ENCODE measurements at regions not wholly inside any gene's neighbourhood (a gene's known extent, or its start where the extent isn't known, plus 50 kb on each side); places are given as distances from the start of the nearest gene placed in this dataset.
A peak's percentile ranks its signal among the peaks of the same experiment; 100 is the strongest.

DNA sequence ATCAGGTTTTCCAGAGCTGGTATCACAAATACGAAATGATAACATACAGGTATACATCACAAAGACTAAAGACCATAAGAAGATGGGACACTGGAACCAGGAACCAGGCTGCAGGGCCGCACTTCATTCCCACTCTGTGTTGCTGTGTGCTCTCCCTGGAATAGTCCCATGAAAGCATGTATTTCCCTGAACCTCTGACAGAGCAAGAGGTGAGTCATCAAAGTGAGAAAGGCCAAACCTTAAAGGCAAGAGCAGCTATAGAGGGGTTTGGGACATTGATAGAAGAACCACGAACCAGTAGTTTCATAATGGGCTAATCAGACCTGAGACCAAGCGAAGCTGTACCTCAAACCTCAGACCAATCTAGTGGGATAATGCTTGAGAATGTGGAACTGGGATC is 283.0 kb upstream of the PRKD1 start:
- DNase-seq (ENCODE audit: unreplicated experiment) = peak; percentile 57
- POLR2A ChIA-PET = no interaction called here
- intact Hi-C loops (cut with micrococcal nuclease) = loop anchor here (10.0 kb wide), 4 partner anchors 286 to 1456 kb away; partner anchors contain the start of gene PRKD1
- Mint-ChIP-seq H3K27me3 (ENCODE audit: insufficient read depth, unreplicated experiment) (no peaks in the 10 kb centered on the region), H3K4me1 (ENCODE audit: insufficient read depth, unreplicated experiment) (peaks cover 4% of the 10 kb centered on the region), H3K4me3 (ENCODE audit: unreplicated experiment) (no peak overlapping the region), H3K27ac (ENCODE audit: low read depth, unreplicated experiment) (no peak overlapping the region), H3K9me3 (ENCODE audit: unreplicated experiment) (no peaks in the 10 kb centered on the region), H3K36me3 (ENCODE audit: insufficient read depth, unreplicated experiment) (no peaks in the 10 kb centered on the region)
- CTCF ChIA-PET = interaction anchor here (0.5 to 4.1 kb wide), 5 partner anchors 9 to 1455 kb away, joined by 3 to 18 read pairs (median 3); no protein-coding TSS in a partner anchor
- no TSS peak for BruUV-seq (replicated peaks)
- no peak for TF ChIP-seq CTCF (IDR thresholded peaks at IDR 0.05; ENCODE audit: unreplicated experiment)

GRCh38 chr14:30211326-30211725 is 283.7 kb upstream of the PRKD1 start:
- no TSS peak for BruUV-seq (replicated peaks)
- CTCF ChIA-PET = interaction anchor here (0.5 to 0.7 kb wide), 2 partner anchors 9 to 246 kb away, joined by 3 read pairs; no protein-coding TSS in a partner anchor

GRCh38 chr14:30214014-30214413 is 286.4 kb upstream of the PRKD1 start:
- POLR2A ChIA-PET = interaction anchor here (0.6 to 2.1 kb wide), 5 partner anchors 57 to 1460 kb away, joined by 3 to 5 read pairs (median 3); no protein-coding TSS in a partner anchor
- TF ChIP-seq CTCF (IDR thresholded peaks at IDR 0.05; ENCODE audit: unreplicated experiment) = no peak
- peaks cover 4% of the 10 kb centered on the region for H3K4me1 Mint-ChIP-seq (ENCODE audit: insufficient read depth, unreplicated experiment)
- no peaks in the 10 kb centered on the region for H3K9me3 Mint-ChIP-seq (ENCODE audit: unreplicated experiment)
- H3K4me3 Mint-ChIP-seq (ENCODE audit: unreplicated experiment) = no peak overlapping the region
- CTCF ChIA-PET = interaction anchor here (0.5 to 5.6 kb wide), 58 partner anchors 9 to 1715 kb away, joined by 3 to 59 read pairs (median 6); no protein-coding TSS in a partner anchor
- no peaks in the 10 kb centered on the region for H3K27me3 Mint-ChIP-seq (ENCODE audit: insufficient read depth, unreplicated experiment)
- DNase-seq (ENCODE audit: unreplicated experiment) = peak; percentile 41
- no TSS peak for BruUV-seq (replicated peaks)
- no peak overlapping the region for H3K27ac Mint-ChIP-seq (ENCODE audit: low read depth, unreplicated experiment)
- intact Hi-C loops (cut with micrococcal nuclease) = loop anchor here (1.0 to 10.0 kb wide), 7 partner anchors 57 to 1459 kb away; partner anchors contain the start of gene PRKD1
- no peaks in the 10 kb centered on the region for H3K36me3 Mint-ChIP-seq (ENCODE audit: insufficient read depth, unreplicated experiment)

More at GRCh38 chr14:30211326-30211725, 283.7 kb upstream of the PRKD1 start:
- DNase-seq (ENCODE audit: unreplicated experiment) = peak; percentile 14
- POLR2A ChIA-PET = no interaction called here
- H3K4me3 Mint-ChIP-seq (ENCODE audit: unreplicated experiment) = no peak overlapping the region
- TF ChIP-seq CTCF (IDR thresholded peaks at IDR 0.05; ENCODE audit: unreplicated experiment) = no peak
- H3K27ac Mint-ChIP-seq (ENCODE audit: low read depth, unreplicated experiment) = no peak overlapping the region
- no peaks in the 10 kb centered on the region for H3K36me3 Mint-ChIP-seq (ENCODE audit: insufficient read depth, unreplicated experiment)
- peaks cover 4% of the 10 kb centered on the region for H3K4me1 Mint-ChIP-seq (ENCODE audit: insufficient read depth, unreplicated experiment)
- H3K9me3 Mint-ChIP-seq (ENCODE audit: unreplicated experiment) = no peaks in the 10 kb centered on the region
- intact Hi-C loops (cut with micrococcal nuclease) = loop anchor here (10.0 kb wide), 4 partner anchors 287 to 1457 kb away; partner anchors contain the start of gene PRKD1
- no peaks in the 10 kb centered on the region for H3K27me3 Mint-ChIP-seq (ENCODE audit: insufficient read depth, unreplicated experiment)

DNA sequence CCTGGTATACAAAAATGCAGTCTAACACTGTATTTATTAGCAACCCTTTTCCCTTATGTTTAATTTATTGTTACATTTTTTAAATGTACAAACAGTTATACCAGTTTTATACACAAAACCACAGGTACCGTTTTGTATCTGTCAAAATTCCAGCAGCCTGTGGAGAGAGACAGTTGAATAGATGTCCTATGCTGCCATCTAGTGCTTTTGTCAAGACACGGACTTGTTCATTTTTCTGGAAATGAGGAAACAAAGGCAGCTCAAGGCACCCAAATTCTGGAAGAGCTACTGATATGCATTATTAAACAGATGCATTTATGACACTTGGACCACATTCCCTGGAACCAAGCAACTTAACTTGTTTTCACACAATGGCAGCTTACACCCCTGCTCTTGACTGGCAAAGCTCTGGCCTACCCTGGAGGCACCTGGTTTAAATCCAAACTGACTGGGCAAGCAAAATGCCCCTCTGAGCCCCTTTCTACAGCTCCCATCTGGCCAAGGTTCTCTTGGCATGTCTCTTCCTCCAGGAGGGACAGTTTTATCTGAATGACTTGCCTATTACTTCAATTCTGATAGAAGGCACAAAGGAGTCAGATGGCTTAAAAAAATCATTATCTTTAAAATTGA is 286.9 kb upstream of the PRKD1 start:
- no TSS peak for BruUV-seq (replicated peaks)
- peaks cover 4% of the 10 kb centered on the region for H3K4me1 Mint-ChIP-seq (ENCODE audit: insufficient read depth, unreplicated experiment)
- peak; percentile 54 for TF ChIP-seq CTCF (IDR thresholded peaks at IDR 0.05; ENCODE audit: unreplicated experiment)
- intact Hi-C loops (cut with micrococcal nuclease) = loop anchor here (1.0 to 10.0 kb wide), 7 partner anchors 56 to 1460 kb away; partner anchors contain the start of gene PRKD1
- peak; percentile 72 for DNase-seq (ENCODE audit: unreplicated experiment)
- no peak overlapping the region for H3K27ac Mint-ChIP-seq (ENCODE audit: low read depth, unreplicated experiment)
- no peak overlapping the region for H3K4me3 Mint-ChIP-seq (ENCODE audit: unreplicated experiment)
- ChIA-PET CTCF (interaction anchor here (0.5 to 5.6 kb wide), 81 partner anchors 9 to 1577 kb away, joined by 3 to 59 read pairs (median 4); no protein-coding TSS in a partner anchor), POLR2A (interaction anchor here (0.6 to 2.1 kb wide), 7 partner anchors 56 to 667 kb away, joined by 3 to 5 read pairs (median 3); no protein-coding TSS in a partner anchor)
- no peaks in the 10 kb centered on the region for H3K27me3 Mint-ChIP-seq (ENCODE audit: insufficient read depth, unreplicated experiment)
- H3K36me3 Mint-ChIP-seq (ENCODE audit: insufficient read depth, unreplicated experiment) = no peaks in the 10 kb centered on the region
- no peaks in the 10 kb centered on the region for H3K9me3 Mint-ChIP-seq (ENCODE audit: unreplicated experiment)
